ENCODE measurements at regions not wholly inside any gene's neighbourhood (a gene's known extent, or its start where the extent isn't known, plus 50 kb on each side); places are given as distances from the start of the nearest gene placed in this dataset.

GRCh38 chr1:232557096-232557495 lies 72.8 kb downstream of the SIPA1L2 start:
- DNase-seq (ENCODE audit: low spot score) = no peak
- ChIA-PET POLR2A (ENCODE audit: low non-redundant PET) (no interaction called here), CTCF (no interaction called here)
- TF ChIP-seq CTCF (conservative IDR thresholded peaks at IDR 0.05; ENCODE audit: low read depth) = no peak
- H3K27ac ChIP-seq = no peak overlapping the region

DNA sequence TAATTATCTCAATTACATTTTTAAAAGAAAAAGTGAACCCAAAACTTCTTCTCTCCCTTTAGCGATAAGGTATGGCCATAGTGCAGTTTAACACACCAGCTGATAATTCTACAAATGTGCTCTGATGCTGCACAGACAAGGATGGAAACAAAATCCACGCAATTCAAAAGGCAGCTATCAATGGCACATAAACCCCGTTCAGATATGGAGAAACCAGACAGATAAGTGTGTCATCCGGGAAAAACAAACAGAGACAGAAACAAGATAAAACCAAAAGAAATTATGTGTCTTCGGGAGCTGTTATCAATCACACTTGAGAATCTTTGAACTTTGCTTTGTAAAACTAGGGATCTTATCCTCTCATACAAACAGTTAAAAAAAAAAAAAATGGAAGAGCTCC lies 73.6 kb downstream of the SIPA1L2 start:
- DNase-seq (ENCODE audit: low spot score) = no peak
- TF ChIP-seq CTCF (conservative IDR thresholded peaks at IDR 0.05; ENCODE audit: low read depth) = no peak
- no peak overlapping the region for H3K27ac ChIP-seq
- CTCF ChIA-PET = no interaction called here
- POLR2A ChIA-PET (ENCODE audit: low non-redundant PET) = no interaction called here

DNA sequence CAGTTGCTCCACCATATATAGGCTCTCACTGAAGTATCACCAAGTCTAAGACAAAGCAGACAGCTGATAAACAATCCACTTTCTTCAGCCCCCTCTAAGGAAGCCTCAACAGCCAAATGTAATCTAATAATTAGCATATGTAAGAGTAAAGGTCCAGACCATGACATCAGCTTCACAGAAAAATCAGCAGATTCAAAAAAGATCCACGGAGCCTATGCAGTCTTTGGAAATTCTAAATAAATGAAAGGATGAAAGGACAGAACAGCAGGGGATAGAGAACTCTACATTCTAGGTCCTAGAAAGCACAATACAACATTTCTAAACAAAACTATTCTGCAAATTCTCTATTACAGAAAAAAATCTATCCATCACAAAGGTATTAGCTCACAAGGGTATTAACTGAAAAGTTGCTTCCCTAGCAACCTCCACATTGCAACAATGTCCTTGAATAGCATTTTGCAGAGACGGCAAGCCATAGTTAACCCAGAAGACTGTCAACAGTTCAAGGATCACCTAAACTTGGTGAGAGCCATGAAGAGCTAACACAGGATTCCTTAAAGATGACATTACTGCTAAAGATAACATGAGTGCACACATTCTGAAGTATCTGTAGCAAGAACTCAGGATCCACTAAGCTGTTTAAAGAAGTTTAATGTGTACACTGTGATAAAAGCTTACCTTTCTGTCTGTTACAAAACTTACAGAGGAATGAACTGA lies 74.3 kb downstream of the SIPA1L2 start:
- no peak for DNase-seq (ENCODE audit: low spot score)
- ChIA-PET CTCF (interaction anchor here (0.7 kb wide), 1 partner anchor 278 kb away, joined by 4 read pairs; no protein-coding TSS in a partner anchor), POLR2A (ENCODE audit: low non-redundant PET) (no interaction called here)
- no peak for TF ChIP-seq CTCF (conservative IDR thresholded peaks at IDR 0.05; ENCODE audit: low read depth)
- no peak overlapping the region for H3K27ac ChIP-seq

- no peak for TF ChIP-seq CTCF (conservative IDR thresholded peaks at IDR 0.05; ENCODE audit: low read depth)
- ChIA-PET POLR2A (ENCODE audit: low non-redundant PET) (no interaction called here), CTCF (no interaction called here)
- no peak for DNase-seq (ENCODE audit: low spot score)
- H3K27ac ChIP-seq = no peak overlapping the region
Observed at GRCh38 chr1:232554409-232554808, 75.5 kb downstream of the SIPA1L2 start.

GRCh38 chr1:232553809-232554208 lies 76.1 kb downstream of the SIPA1L2 start:
- H3K27ac ChIP-seq = no peak overlapping the region
- no peak for DNase-seq (ENCODE audit: low spot score)
- POLR2A ChIA-PET (ENCODE audit: low non-redundant PET) = no interaction called here
- CTCF ChIA-PET = no interaction called here
- no peak for TF ChIP-seq CTCF (conservative IDR thresholded peaks at IDR 0.05; ENCODE audit: low read depth)

- no peak for DNase-seq (ENCODE audit: low spot score)
- POLR2A ChIA-PET (ENCODE audit: low non-redundant PET) = no interaction called here
- no peak overlapping the region for H3K27ac ChIP-seq
- CTCF ChIA-PET = no interaction called here
- no peak for TF ChIP-seq CTCF (conservative IDR thresholded peaks at IDR 0.05; ENCODE audit: low read depth)
Observed at GRCh38 chr1:232553050-232553754, 76.7 kb downstream of the SIPA1L2 start.
